Colon (tissue), 2 donors: ENCODE measurements at regions not wholly inside any gene's neighbourhood (a gene's known extent, or its start where the extent isn't known, plus 50 kb on each side); places are given as distances from the start of the nearest gene placed in this dataset.
"Not testable (repeated sequence)": the region's sequence is repeated elsewhere in the genome, so short reads cannot be mapped to it uniquely, and the experiment has no call there.

Source experiments
- FAIRE-seq: peaks from 2 replicates; lab custom pipeline; 2012; peaks lifted over from hg19 to GRCh38; lab: Jason Lieb, UNC
- donor health status: control.
- donor health status: control.

DNA sequence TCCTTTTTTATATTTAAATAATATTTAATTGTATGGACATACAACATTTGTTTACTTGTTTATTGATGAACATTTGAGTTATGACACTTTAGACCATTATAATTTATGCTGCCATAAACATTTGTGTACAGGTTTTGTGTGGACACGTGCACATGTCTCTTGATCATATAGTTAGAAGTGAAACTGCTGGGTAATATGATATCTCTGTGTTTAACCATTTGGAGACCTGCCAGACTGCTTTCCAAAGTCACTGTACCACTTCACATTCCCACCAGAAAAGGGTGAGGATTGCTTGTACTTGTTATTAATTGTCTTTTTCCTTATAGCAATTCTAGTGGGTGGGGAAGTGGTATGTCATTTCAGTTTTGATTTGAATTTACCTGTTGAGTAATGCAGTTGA is 145.6 kb upstream of the KLHL1 start:
- no peak for FAIRE-seq

GRCh38 chr13:70253411-70253810 is 145.2 kb upstream of the KLHL1 start:
- FAIRE-seq = no peak

- no peak for FAIRE-seq
Measured at GRCh38 chr13:70249332-70250064, 141.2 kb upstream of the KLHL1 start.

- FAIRE-seq = no peak
Measured at GRCh38 chr13:70237131-70237530, 128.9 kb upstream of the KLHL1 start.

DNA sequence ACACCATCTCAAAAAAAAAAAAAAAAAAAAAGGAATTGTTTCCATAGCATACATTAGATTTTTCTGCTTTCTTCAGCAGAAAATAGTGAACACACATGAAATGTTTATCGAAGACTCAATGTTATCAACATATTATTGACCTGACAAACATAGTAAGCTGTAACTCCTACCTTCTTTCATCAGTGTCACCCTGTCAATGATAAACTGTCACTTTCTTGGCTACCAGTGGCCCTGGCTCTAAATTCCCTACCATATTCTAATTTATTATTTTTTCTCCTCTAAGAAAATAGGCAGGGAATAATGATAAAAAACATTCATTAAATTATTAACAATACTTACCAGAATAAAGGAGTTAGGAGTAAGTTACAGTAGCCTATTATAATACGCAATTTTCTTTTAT is 127.3 kb upstream of the KLHL1 start:
- no peak for FAIRE-seq

- no peak for FAIRE-seq
Measured at GRCh38 chr13:70223911-70224310, 115.7 kb upstream of the KLHL1 start.

DNA sequence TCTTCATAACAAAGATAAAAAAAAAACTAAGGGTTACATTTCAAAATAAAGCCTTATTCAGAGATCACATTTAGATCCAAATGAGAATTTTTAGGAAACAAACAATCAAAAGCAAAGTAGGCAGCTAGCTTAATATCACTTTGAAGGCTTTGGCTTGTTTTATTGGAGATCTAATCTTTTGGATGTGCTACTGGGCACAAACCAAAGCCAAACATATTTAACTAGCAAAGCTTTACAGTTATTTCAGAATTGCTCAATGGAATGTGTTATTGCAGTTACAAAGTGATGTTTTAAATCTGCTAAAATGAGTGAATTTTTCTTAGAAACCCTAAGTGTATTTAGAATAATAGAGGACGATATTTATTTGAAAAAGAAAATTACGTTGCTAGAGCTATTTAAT is 114.7 kb upstream of the KLHL1 start:
- no peak for FAIRE-seq

GRCh38 chr13:70218618-70219017 is 110.4 kb upstream of the KLHL1 start:
- no peak for FAIRE-seq

DNA sequence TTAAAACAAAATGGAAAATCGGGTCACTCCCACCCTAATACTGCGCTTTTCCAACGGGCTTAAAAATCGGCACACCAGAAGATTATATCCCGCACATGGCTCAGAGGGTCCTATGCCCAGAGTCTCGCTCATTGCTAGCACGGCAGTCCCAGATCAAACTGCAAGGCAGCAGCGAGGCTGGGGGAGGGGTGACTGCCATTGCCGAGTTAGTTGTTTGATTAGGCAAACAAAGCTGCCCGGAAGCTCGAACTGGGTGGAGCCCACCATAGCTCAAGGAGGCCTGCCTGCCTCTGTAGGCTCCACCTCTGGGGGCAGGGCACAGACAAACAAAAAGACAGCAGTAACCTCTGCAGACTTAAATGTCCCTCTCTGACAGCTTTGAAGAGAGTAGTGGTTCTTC is 100.7 kb upstream of the KLHL1 start:
- FAIRE-seq = not testable (repeated sequence)

GRCh38 chr13:70206671-70207070 is 98.4 kb upstream of the KLHL1 start:
- no peak for FAIRE-seq

- no peak for FAIRE-seq
Measured at GRCh38 chr13:70203661-70204229, 95.5 kb upstream of the KLHL1 start.

DNA sequence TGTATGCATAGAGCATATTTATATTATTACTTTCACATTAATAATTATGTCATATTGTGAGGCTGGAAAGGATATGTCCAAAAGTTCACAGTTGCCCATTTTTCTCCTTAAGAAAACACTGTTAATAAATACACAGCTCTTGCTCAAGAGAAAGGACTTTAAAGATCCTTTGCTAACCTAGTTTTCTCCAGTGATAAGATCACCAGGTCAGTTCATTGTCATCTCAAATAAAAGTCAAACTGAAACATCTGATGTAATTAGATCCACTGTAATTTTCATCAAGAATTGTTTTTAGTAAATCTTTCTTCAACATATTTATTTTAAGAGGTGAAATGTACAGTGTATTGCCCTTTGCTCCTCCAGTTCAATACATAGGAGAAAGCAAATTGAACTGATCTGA is 82.8 kb upstream of the KLHL1 start:
- FAIRE-seq = no peak

DNA sequence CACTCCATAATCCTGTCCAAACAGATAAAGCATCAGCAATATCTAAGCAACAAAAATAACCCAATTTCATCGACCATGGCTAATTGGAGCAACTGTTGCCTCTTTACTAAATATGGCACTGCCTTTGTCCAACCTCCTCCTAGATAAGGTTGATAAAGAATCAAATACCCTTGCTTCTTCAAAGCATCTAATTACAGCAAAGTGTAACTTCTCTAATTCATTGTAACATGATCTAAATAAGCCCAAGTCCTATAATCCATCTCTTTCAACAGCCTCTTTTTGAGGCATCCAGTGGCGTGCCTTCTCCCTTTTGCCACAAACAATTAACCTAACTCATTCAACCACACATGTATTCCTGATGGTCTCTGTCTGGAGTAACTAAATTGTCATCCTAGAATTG is 81.7 kb upstream of the KLHL1 start:
- no peak for FAIRE-seq

DNA sequence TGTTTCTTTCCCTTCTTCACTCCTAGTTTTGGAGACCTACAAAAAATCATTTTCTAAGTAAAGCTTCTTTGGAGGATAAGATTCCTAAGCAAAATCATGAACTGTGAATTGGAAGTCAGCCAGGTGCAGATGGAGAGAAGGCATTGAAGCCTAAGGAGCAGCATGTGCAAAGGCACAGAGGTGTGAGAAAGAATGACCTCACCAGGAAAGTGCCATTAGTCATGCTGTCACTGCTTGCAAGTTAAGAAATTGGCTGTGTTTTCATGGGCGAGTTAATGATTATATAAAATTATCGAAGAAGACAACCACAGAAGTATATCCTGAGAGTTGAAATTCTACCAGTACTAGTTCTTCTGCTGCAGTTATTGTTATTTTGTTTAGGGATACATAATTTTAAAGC is 80.3 kb upstream of the KLHL1 start:
- FAIRE-seq = no peak

GRCh38 chr13:70183041-70183440 is 74.8 kb upstream of the KLHL1 start:
- no peak for FAIRE-seq
